GM18873 (cell line): ENCODE measurements at regions not wholly inside any gene's neighbourhood (a gene's known extent, or its start where the extent isn't known, plus 50 kb on each side); places are given as distances from the start of the nearest gene placed in this dataset.
"Not testable (repeated sequence)": the region's sequence is repeated elsewhere in the genome, so short reads cannot be mapped to it uniquely, and the experiment has no call there.

ENCODE experiments used
- ATAC-seq: cut with Tn5 transposase; IDR thresholded peaks from one replicate; pipeline ENCODE4 v1.9.1; 2021; ENCODE audit warnings: mild to moderate bottlenecking, moderate library complexity, moderate number of reproducible peaks; ENCODE audit not compliant: unreplicated experiment, low FRiP score

- no peak for ATAC-seq
Observed at GRCh38 chr5:14956423-14957046, 85.0 kb upstream of the ANKH start.

GRCh38 chr5:14954616-14955343 lies 83.2 kb upstream of the ANKH start:
- no peak for ATAC-seq

- no peak for ATAC-seq
Observed at GRCh38 chr5:14954216-14954615, 82.6 kb upstream of the ANKH start.

- ATAC-seq, result no peak
Observed at GRCh38 chr5:14953075-14953607, 81.6 kb upstream of the ANKH start.

GRCh38 chr5:14948383-14948782 lies 76.8 kb upstream of the ANKH start:
- ATAC-seq, result no peak

- no peak for ATAC-seq
Observed at GRCh38 chr5:14946815-14947620, 75.4 kb upstream of the ANKH start.

GRCh38 chr5:14945450-14945849 lies 73.9 kb upstream of the ANKH start:
- ATAC-seq, result no peak

GRCh38 chr5:14944996-14945395 lies 73.4 kb upstream of the ANKH start:
- no peak for ATAC-seq

GRCh38 chr5:14944350-14944739 lies 72.8 kb upstream of the ANKH start:
- no peak for ATAC-seq

GRCh38 chr5:14942212-14942611 lies 70.6 kb upstream of the ANKH start:
- no peak for ATAC-seq

- ATAC-seq, result no peak
Observed at GRCh38 chr5:14937254-14937653, 65.7 kb upstream of the ANKH start.

GRCh38 chr5:14936588-14936987 lies 65.0 kb upstream of the ANKH start:
- no peak for ATAC-seq

- ATAC-seq, result no peak
Observed at GRCh38 chr5:14935341-14935740, 63.8 kb upstream of the ANKH start.

- no peak for ATAC-seq
Observed at GRCh38 chr5:14932902-14933469, 61.4 kb upstream of the ANKH start.

- no peak for ATAC-seq
Observed at GRCh38 chr5:14930486-14930885, 58.9 kb upstream of the ANKH start.

GRCh38 chr5:14929293-14930065 lies 57.9 kb upstream of the ANKH start:
- no peak for ATAC-seq

- ATAC-seq, result no peak
Observed at GRCh38 chr5:14928661-14929060, 57.1 kb upstream of the ANKH start.

GRCh38 chr5:14925326-14925725 lies 53.7 kb upstream of the ANKH start:
- ATAC-seq, result no peak

- not testable (repeated sequence) for ATAC-seq
Observed at GRCh38 chr5:14922952-14923351, 51.4 kb upstream of the ANKH start.

- no peak for ATAC-seq
Observed at GRCh38 chr5:14922456-14922855, 50.9 kb upstream of the ANKH start.
